ENCODE measurements at regions not wholly inside any gene's neighbourhood (a gene's known extent, or its start where the extent isn't known, plus 50 kb on each side); places are given as distances from the start of the nearest gene placed in this dataset.

DNA sequence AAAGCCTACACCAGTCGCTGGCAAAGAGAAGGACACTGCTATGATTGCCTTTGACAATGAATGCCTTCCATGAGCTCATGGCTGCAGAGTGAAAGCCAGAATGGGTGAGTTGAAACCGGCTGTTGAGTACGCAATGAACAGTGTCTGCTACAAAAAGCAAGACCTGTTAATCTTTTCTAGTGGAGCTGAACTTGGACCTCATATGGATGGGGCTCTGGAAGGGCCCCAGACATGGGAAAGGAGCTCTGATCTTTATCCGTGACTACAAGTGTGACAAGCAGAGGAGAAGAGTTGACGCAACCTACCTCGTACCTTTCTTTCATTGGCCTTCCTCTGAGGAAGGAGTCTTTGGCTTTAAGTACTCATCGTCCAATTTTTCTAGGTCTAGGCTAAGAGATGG lies 67.1 kb upstream of the TSC22D1 start:
- TF ChIP-seq, protein P1, sequence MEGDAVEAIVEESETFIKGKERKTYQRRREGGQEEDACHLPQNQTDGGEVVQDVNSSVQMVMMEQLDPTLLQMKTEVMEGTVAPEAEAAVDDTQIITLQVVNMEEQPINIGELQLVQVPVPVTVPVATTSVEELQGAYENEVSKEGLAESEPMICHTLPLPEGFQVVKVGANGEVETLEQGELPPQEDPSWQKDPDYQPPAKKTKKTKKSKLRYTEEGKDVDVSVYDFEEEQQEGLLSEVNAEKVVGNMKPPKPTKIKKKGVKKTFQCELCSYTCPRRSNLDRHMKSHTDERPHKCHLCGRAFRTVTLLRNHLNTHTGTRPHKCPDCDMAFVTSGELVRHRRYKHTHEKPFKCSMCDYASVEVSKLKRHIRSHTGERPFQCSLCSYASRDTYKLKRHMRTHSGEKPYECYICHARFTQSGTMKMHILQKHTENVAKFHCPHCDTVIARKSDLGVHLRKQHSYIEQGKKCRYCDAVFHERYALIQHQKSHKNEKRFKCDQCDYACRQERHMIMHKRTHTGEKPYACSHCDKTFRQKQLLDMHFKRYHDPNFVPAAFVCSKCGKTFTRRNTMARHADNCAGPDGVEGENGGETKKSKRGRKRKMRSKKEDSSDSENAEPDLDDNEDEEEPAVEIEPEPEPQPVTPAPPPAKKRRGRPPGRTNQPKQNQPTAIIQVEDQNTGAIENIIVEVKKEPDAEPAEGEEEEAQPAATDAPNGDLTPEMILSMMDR (IDR thresholded peaks at IDR 0.05; ENCODE audit: low read depth, low read length, missing input control): no peak
- TF ChIP-seq FOXA1 (IDR thresholded peaks at IDR 0.05) (no peak), SP1 (IDR thresholded peaks at IDR 0.05) (no peak), RAD21 (IDR thresholded peaks at IDR 0.05) (no peak)

Data from liver (tissue), 3 donors.